ENCODE measurements at regions not wholly inside any gene's neighbourhood (a gene's known extent, or its start where the extent isn't known, plus 50 kb on each side); places are given as distances from the start of the nearest gene placed in this dataset.

GRCh38 chr12:111130336-111130735 is 210.0 kb upstream of the MYL2 start:
- no peak for TF ChIP-seq CTCF (IDR thresholded peaks at IDR 0.05; ENCODE audit: insufficient read depth, low read length)
- TF ChIP-seq SPI1 (IDR thresholded peaks at IDR 0.05; ENCODE audit: borderline replicate concordance, low read depth): no peak
- TF ChIP-seq REST (IDR thresholded peaks at IDR 0.05; ENCODE audit: insufficient replicate concordance, low read depth): no peak
- TF ChIP-seq POLR2AphosphoS5 (IDR thresholded peaks at IDR 0.05; ENCODE audit: low read depth): no peak

Data from HL-60 (cell line).